HG03135 (cell line): ENCODE measurements at regions not wholly inside any gene's neighbourhood (a gene's known extent, or its start where the extent isn't known, plus 50 kb on each side); places are given as distances from the start of the nearest gene placed in this dataset.
A peak's percentile ranks its signal among the peaks of the same experiment; 100 is the strongest.
"Not testable (repeated sequence)": the region's sequence is repeated elsewhere in the genome, so short reads cannot be mapped to it uniquely, and the experiment has no call there.

ENCODE experiments used
- ATAC-seq: cut with Tn5 transposase; IDR thresholded peaks from one replicate; pipeline ENCODE4 v1.9.1; 2021; ENCODE audit warnings: mild to moderate bottlenecking, moderate library complexity; ENCODE audit not compliant: unreplicated experiment

- ATAC-seq = no peak
Observed at GRCh38 chr10:90018819-90019218, 317.4 kb downstream of the KIF20B start.

DNA sequence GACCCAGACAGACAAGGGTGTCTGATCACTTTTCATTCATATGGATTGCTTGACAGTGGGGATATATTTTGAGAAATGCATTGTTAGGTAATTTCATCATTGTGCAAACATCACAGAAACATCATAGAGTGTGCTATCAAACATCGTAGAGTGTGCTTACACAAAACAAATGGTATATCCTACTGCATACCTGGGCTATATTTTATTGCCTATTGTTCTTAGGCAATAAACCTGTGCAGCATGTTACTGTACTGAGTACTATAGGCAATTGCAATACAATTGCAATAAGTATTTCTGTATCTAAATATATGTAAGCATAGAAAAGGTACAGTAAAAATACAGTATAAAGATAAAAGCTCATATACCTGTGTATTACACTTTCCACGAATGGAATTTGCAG, 319.1 kb downstream of the KIF20B start:
- no peak for ATAC-seq

DNA sequence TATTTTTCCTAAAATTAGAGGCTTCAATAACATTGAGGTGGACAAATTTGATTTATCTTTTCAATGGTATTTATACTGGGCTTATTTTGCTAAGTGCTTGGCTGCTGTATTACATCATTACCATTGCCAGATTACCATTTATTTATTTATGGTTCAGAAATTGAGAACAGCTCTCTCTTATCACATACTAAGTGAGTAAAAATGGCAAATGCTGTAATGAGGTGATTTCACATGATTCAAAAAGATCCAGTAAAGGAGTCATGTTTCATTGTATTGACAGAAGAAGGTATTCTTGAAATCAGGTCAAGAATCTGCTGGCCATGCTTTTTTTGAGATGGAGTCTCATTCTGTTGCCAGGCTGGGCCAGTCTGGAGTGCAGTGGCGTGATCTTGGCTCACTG, 322.6 kb downstream of the KIF20B start:
- no peak for ATAC-seq

DNA sequence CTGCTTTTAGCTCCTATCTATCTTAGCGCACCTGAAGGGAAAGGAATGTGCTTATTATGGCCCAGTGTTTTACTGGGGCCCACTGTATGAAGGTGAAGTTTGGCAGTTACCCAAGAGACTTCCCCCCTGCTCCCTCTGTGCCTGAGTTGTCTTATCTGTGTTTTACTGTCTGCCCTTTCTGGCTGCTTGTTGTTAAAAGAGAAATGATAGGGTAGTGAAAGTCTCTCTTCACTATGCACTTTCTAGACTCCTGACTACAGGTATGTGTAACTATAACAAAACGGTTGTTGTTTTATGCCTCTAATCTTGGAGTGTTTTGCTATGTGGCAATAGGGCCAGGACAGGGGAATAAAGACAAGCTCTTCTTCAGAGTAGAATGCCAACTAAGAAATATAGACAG, 326.9 kb downstream of the KIF20B start:
- no peak for ATAC-seq

GRCh38 chr10:90031776-90032175, 330.4 kb downstream of the KIF20B start:
- ATAC-seq = no peak

DNA sequence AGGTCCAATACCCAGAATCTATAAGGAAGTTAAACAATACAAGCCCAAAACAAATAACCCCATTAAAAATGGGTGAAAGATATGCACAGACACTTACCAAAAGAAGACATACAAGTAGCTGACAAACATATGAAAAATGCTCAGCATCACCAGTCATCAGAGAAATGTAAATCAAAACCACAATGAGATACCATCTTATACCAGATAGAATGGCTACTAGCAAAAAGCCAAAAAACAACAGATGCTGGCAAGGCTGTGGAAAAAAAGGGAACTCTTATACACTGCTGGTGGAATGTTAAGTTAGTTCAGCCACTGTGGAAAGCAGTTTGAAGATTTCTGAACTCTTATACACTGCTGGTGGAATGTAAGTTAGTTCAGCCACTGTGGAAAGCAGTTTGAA, 331.1 kb downstream of the KIF20B start:
- ATAC-seq = no peak

DNA sequence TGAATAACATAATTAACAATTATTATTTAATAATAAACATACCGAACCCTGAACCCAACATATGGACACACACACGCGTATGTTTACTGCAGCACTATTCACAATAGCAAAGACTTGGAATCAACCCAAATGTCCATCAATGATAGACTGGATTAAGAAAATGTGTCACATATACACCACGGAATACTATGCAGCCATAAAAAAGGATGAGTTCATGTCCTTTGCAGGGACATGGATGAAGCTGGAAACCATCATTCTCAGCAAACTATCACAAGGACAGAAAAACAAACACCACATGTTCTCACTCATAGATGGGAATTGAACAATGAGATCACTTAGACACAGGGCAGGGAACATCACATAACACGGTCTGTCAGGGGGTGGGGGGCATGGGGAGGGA, 333.5 kb downstream of the KIF20B start:
- not testable (repeated sequence) for ATAC-seq

DNA sequence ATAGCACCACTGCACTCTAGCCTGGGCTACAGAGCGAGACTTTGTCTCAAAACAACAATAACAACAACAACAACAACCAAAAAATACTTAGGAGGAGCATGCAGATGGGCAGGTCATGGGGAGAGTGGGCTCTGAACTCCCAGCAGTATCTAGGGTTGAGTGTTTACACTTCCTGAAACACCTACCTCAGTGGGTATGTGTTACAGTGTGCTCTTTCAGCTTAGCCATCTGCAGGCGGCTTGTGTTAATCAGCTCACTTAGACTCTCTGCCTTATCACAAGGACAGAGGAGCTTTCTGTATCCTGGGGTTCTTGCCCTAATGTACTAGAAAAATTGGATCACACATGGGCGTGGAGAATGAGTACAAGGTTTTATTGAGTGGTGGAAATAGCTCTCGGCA, 340.2 kb downstream of the KIF20B start:
- ATAC-seq = no peak

GRCh38 chr10:90042075-90042474, 340.7 kb downstream of the KIF20B start:
- ATAC-seq = no peak

DNA sequence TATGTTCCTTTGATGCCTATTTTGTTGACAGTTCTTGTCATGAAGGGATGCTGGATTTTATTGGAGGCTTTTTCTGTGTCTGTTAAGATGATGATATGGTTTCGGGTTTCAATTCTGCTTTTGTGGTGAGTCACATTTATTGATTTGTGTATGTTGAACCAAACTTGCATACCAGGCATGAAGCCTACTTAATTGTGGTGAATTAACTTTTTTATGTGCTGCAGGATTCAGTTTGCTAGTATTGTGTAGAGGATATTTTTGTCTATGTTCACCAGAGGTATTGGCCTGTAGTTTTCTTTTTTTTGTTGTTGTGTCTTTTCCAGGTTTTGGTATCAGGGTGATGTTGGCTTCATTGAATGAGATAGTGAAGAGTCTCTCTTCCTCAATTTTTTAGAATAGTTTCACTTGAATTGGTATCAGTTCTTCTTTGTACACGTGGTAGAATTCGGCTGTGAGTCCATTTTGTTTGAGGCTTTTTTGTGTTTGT, 345.9 kb downstream of the KIF20B start:
- ATAC-seq = peak; percentile 94

DNA sequence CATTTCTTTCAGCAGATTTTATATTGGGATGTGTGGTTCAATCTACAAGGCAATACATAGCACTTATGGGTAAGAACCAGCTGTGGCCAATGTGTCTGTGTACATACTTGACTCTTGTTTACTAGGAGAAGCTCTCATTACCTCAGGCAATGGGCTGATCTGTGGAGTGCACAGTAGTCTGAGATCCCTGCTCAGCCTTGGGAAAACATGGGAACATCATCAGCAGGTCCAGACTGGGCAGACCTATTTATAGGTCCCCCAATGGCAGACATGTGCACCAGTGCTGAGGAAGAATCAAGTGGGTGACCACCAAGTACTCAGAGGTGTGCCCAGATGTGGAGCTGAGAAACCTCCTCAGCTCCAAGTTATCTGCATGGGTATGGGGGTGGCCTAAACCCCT, 349.7 kb downstream of the KIF20B start:
- ATAC-seq = no peak

DNA sequence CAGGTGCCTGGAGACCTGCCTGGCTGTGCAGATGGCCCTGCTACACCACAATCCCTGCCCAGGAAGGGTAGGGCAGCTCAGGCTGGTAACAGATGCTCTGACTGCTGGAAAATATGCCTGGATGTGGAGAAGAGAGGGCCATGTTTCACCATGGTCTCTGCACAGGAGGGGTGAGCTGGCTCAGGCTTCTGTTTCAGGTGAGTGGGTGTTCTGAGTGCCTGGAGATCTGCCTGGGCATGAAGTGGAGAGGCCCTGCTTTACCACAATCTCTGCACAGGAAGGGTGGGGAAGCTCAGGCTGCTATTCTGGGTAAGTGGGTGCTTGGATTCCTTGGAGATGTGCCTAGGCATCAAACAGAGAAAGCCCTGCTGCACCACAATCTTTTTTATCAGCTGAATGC, 350.1 kb downstream of the KIF20B start:
- no peak for ATAC-seq

DNA sequence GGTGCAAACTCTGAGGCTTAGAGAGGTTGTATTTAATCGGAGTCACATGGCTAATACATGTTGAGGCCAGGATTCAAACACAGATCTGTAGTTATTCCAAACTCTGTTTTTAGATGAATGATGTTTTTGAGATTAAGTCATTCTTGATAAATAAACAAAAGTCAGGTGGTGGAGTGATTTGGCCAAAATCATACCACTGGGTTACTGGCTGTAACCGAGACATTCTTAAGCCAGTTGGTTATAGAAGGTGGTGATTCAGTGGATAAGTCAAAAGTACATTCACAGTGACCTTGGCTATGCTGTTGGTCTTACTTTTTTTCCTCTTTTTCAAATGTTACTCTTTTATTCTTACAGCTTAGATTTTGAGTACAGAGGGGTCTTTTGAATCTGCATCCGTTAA, 361.4 kb downstream of the KIF20B start:
- no peak for ATAC-seq

- no peak for ATAC-seq
Observed at GRCh38 chr10:90064295-90064694, 362.9 kb downstream of the KIF20B start.

DNA sequence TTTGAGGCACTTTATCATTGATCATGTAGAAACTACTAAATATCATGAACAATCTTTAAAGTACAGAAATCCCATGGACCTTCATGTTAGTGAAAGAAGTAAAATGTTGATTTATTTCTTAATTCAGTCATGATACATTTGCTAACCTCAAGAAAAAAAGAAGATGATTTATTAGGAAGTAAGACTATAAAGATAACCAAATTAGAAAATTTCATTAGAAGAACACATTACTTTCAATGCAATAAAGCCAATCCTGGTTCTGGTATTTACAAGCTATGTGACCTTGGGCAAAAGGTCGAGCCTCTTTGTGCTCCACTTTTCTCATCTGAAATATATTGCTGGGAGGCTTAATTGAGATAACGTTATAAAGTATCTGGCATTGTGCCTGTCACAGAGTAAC, 365.0 kb downstream of the KIF20B start:
- ATAC-seq = no peak

DNA sequence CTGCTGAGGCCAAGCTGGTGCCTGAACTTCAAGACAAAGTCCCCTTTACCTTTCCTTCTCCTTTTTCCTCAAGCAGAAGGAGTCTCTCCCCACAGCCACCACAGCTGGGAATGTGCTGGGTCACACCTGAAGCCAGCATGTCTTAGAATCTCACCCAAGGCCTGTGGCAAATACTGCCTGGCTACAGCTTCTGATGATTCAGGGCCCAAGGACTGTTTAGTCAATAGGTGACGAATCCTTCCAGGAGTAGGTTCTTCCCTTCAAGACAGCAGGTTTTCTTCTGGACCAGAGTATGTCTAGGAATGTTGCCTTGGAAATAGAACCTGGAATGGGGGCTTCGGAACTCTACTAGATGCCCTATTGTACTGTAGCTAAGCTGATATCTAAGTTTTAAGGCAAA, 374.6 kb downstream of the KIF20B start:
- ATAC-seq = no peak

DNA sequence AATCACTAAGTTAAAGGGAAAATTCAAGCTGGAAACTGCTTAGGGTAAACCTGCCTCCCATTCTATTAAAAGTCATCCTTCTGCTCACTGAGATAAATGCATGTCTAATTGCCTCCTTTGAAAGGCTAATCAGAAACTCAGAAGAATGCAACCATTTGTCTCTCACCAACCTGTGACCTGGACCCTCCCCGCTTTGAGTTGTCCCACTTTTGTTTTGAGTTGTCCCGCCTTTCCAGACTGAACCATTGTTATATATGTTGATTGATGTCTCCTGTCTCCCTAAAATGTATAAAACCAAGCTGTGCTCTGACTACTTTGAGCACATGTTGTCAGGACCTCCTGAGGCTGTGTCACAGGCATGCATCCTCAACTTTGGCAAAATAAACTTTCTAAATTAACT, 378.4 kb downstream of the KIF20B start:
- no peak for ATAC-seq

GRCh38 chr10:90086606-90087190, 385.3 kb downstream of the KIF20B start:
- not testable (repeated sequence) for ATAC-seq

- ATAC-seq = peak; percentile 97
Observed at GRCh38 chr10:90087197-90088023, 386.0 kb downstream of the KIF20B start.

DNA sequence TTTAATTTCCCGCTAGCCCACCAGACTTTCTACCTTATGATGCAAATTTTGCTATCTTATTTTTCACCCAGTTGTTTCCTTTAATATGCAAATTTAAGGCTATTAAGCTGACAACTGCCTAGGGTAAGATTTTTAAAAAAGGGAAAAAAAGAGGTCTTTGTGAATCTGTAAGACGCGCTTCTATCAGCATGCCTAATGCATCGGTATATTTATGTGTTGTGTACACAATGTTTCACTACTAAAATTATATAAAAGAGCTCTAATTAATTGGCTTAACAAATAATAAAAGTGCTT, 386.6 kb downstream of the KIF20B start:
- ATAC-seq = no peak

- no peak for ATAC-seq
Observed at GRCh38 chr10:90089719-90090118, 388.3 kb downstream of the KIF20B start.

DNA sequence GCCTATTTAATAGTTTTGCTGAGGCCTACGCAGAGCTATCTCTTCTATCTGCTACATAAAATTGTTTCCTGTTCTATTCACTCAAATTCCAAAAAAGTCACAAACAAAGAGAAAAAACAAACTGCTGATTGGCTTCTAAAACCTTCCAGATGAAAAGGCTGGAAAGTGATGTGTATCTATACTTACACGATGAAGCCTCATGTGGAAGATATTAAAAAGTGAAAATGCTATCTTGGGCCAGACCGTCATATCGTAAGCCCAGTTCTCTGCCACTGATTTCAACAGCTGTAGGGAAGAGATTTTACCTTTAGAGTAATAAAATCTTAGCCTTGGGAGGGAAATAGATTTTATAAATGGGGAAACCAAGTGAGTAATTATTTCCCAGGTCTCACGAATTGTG, 394.8 kb downstream of the KIF20B start:
- no peak for ATAC-seq

- not testable (repeated sequence) for ATAC-seq
Observed at GRCh38 chr10:90107581-90107980, 406.2 kb downstream of the KIF20B start.
